ENCODE measurements at regions not wholly inside any gene's neighbourhood (a gene's known extent, or its start where the extent isn't known, plus 50 kb on each side); places are given as distances from the start of the nearest gene placed in this dataset.

DNA sequence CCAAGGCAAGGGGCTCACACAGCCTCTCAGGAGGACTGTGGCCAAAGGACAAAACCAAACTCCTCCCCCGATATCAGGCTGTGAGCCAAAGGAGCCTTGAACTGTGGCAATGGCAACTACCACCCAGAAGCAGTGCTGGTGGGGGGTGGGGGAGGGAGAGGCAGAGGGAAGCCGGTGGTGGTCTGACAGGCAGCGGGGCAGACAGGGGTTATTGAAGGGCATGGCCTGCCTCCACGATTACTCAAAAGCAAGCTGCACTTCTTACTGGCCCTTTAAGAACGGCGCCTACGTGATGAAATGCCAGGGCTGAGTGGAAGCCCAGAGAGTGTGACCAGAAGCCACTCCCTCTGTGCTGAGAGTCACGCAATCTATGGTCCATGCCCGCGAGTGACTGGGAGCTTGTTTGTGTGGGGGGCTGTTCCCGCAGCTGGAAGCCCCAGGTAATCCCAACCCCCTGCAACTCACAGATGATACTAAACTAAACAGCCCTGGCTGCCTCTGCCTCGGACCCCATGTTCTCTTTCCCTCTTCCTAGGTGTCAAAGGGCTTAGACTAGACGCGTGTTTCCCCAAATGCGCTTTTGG, 128.2 kb upstream of the CXCR4 start:
- TF ChIP-seq, protein P1, sequence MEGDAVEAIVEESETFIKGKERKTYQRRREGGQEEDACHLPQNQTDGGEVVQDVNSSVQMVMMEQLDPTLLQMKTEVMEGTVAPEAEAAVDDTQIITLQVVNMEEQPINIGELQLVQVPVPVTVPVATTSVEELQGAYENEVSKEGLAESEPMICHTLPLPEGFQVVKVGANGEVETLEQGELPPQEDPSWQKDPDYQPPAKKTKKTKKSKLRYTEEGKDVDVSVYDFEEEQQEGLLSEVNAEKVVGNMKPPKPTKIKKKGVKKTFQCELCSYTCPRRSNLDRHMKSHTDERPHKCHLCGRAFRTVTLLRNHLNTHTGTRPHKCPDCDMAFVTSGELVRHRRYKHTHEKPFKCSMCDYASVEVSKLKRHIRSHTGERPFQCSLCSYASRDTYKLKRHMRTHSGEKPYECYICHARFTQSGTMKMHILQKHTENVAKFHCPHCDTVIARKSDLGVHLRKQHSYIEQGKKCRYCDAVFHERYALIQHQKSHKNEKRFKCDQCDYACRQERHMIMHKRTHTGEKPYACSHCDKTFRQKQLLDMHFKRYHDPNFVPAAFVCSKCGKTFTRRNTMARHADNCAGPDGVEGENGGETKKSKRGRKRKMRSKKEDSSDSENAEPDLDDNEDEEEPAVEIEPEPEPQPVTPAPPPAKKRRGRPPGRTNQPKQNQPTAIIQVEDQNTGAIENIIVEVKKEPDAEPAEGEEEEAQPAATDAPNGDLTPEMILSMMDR (IDR thresholded peaks at IDR 0.05), result no peak
- TF ChIP-seq POLR2AphosphoS5 (IDR thresholded peaks at IDR 0.05), result peak in 1 of 4 donors; percentile 27
